ENCODE measurements at regions not wholly inside any gene's neighbourhood (a gene's known extent, or its start where the extent isn't known, plus 50 kb on each side); places are given as distances from the start of the nearest gene placed in this dataset.

GRCh38 chr1:222097588-222097987 lies 355.7 kb upstream of the DUSP10 start:
- Histone ChIP-seq H3K4me1 (ENCODE audit: control insufficient read depth, insufficient read depth, low read length) (no peaks in the 10 kb centered on the region), H3K4me3 (ENCODE audit: low read length) (no peak overlapping the region), H3K27ac (ENCODE audit: low read length) (no peak overlapping the region), H3K36me3 (ENCODE audit: control insufficient read depth, insufficient read depth, low read length) (no peaks in the 10 kb centered on the region), H3K9me3 (ENCODE audit: control insufficient read depth, low read depth, low read length) (no peaks in the 10 kb centered on the region), H3K27me3 (ENCODE audit: control insufficient read depth, insufficient read depth, low read length) (no peaks in the 10 kb centered on the region)
- 14% methylated on average over 1 of the region's 4 CpGs for WGBS (ENCODE audit: insufficient coverage, low lambda C conversion rate)
- no peak for DNase-seq

GRCh38 chr1:222096883-222097282 lies 355.0 kb upstream of the DUSP10 start:
- no peak for DNase-seq
- no peaks in the 10 kb centered on the region for H3K36me3 ChIP-seq (ENCODE audit: control insufficient read depth, insufficient read depth, low read length)
- H3K4me1 ChIP-seq (ENCODE audit: control insufficient read depth, insufficient read depth, low read length) = no peaks in the 10 kb centered on the region
- no peaks in the 10 kb centered on the region for H3K9me3 ChIP-seq (ENCODE audit: control insufficient read depth, low read depth, low read length)
- no CpG with 5 or more reads among the region's 4 CpGs for WGBS (ENCODE audit: insufficient coverage, low lambda C conversion rate)
- H3K4me3 ChIP-seq (ENCODE audit: low read length) = no peak overlapping the region
- H3K27me3 ChIP-seq (ENCODE audit: control insufficient read depth, insufficient read depth, low read length) = no peaks in the 10 kb centered on the region
- no peak overlapping the region for H3K27ac ChIP-seq (ENCODE audit: low read length)

GRCh38 chr1:222096476-222096772 lies 354.5 kb upstream of the DUSP10 start:
- no peaks in the 10 kb centered on the region for H3K36me3 ChIP-seq (ENCODE audit: control insufficient read depth, insufficient read depth, low read length)
- no peak for DNase-seq
- H3K4me3 ChIP-seq (ENCODE audit: low read length) = no peak overlapping the region
- H3K27ac ChIP-seq (ENCODE audit: low read length) = no peak overlapping the region
- H3K27me3 ChIP-seq (ENCODE audit: control insufficient read depth, insufficient read depth, low read length) = no peaks in the 10 kb centered on the region
- H3K4me1 ChIP-seq (ENCODE audit: control insufficient read depth, insufficient read depth, low read length) = no peaks in the 10 kb centered on the region
- 100% methylated on average over 1 of the region's 1 CpG for WGBS (ENCODE audit: insufficient coverage, low lambda C conversion rate)
- H3K9me3 ChIP-seq (ENCODE audit: control insufficient read depth, low read depth, low read length) = no peaks in the 10 kb centered on the region

GRCh38 chr1:222095606-222096475 lies 354.0 kb upstream of the DUSP10 start:
- 100% methylated on average over 1 of the region's 11 CpGs for WGBS (ENCODE audit: insufficient coverage, low lambda C conversion rate)
- Histone ChIP-seq H3K4me3 (ENCODE audit: low read length) (no peak overlapping the region), H3K27me3 (ENCODE audit: control insufficient read depth, insufficient read depth, low read length) (no peaks in the 10 kb centered on the region), H3K4me1 (ENCODE audit: control insufficient read depth, insufficient read depth, low read length) (no peaks in the 10 kb centered on the region), H3K27ac (ENCODE audit: low read length) (no peak overlapping the region), H3K9me3 (ENCODE audit: control insufficient read depth, low read depth, low read length) (no peaks in the 10 kb centered on the region), H3K36me3 (ENCODE audit: control insufficient read depth, insufficient read depth, low read length) (no peaks in the 10 kb centered on the region)
- no peak for DNase-seq

GRCh38 chr1:222093518-222093917 lies 351.6 kb upstream of the DUSP10 start:
- H3K27me3 ChIP-seq (ENCODE audit: control insufficient read depth, insufficient read depth, low read length) = no peaks in the 10 kb centered on the region
- 86% methylated on average over 1 of the region's 4 CpGs for WGBS (ENCODE audit: insufficient coverage, low lambda C conversion rate)
- no peaks in the 10 kb centered on the region for H3K36me3 ChIP-seq (ENCODE audit: control insufficient read depth, insufficient read depth, low read length)
- H3K27ac ChIP-seq (ENCODE audit: low read length) = no peak overlapping the region
- no peak overlapping the region for H3K4me3 ChIP-seq (ENCODE audit: low read length)
- no peak for DNase-seq
- H3K9me3 ChIP-seq (ENCODE audit: control insufficient read depth, low read depth, low read length) = no peaks in the 10 kb centered on the region
- H3K4me1 ChIP-seq (ENCODE audit: control insufficient read depth, insufficient read depth, low read length) = no peaks in the 10 kb centered on the region

- no peaks in the 10 kb centered on the region for H3K36me3 ChIP-seq (ENCODE audit: control insufficient read depth, insufficient read depth, low read length)
- no peak overlapping the region for H3K4me3 ChIP-seq (ENCODE audit: low read length)
- H3K27ac ChIP-seq (ENCODE audit: low read length) = no peak overlapping the region
Observed at GRCh38 chr1:222090103-222090502, 348.2 kb upstream of the DUSP10 start.

GRCh38 chr1:222087221-222087920 lies 345.5 kb upstream of the DUSP10 start:
- no peak for DNase-seq
- WGBS (ENCODE audit: insufficient coverage, low lambda C conversion rate) = no CpG with 5 or more reads among the region's 9 CpGs
- Histone ChIP-seq H3K4me1 (ENCODE audit: control insufficient read depth, insufficient read depth, low read length) (no peaks in the 10 kb centered on the region), H3K27ac (ENCODE audit: low read length) (no peak overlapping the region), H3K4me3 (ENCODE audit: low read length) (no peak overlapping the region), H3K36me3 (ENCODE audit: control insufficient read depth, insufficient read depth, low read length) (no peaks in the 10 kb centered on the region), H3K9me3 (ENCODE audit: control insufficient read depth, low read depth, low read length) (no peaks in the 10 kb centered on the region), H3K27me3 (ENCODE audit: control insufficient read depth, insufficient read depth, low read length) (no peaks in the 10 kb centered on the region)

More at GRCh38 chr1:222090103-222090502, 348.2 kb upstream of the DUSP10 start:
- DNase-seq = no peak
- Histone ChIP-seq H3K4me1 (ENCODE audit: control insufficient read depth, insufficient read depth, low read length) (no peaks in the 10 kb centered on the region), H3K27me3 (ENCODE audit: control insufficient read depth, insufficient read depth, low read length) (no peaks in the 10 kb centered on the region), H3K9me3 (ENCODE audit: control insufficient read depth, low read depth, low read length) (no peaks in the 10 kb centered on the region)
- WGBS (ENCODE audit: insufficient coverage, low lambda C conversion rate) = no CpG with 5 or more reads among the region's 4 CpGs

- Histone ChIP-seq H3K27ac (ENCODE audit: low read length) (no peak overlapping the region), H3K36me3 (ENCODE audit: control insufficient read depth, insufficient read depth, low read length) (no peaks in the 10 kb centered on the region), H3K4me3 (ENCODE audit: low read length) (no peak overlapping the region), H3K9me3 (ENCODE audit: control insufficient read depth, low read depth, low read length) (no peaks in the 10 kb centered on the region), H3K27me3 (ENCODE audit: control insufficient read depth, insufficient read depth, low read length) (no peaks in the 10 kb centered on the region), H3K4me1 (ENCODE audit: control insufficient read depth, insufficient read depth, low read length) (no peaks in the 10 kb centered on the region)
- 100% methylated on average over 1 of the region's 1 CpG for WGBS (ENCODE audit: insufficient coverage, low lambda C conversion rate)
- no peak for DNase-seq
Observed at GRCh38 chr1:222084996-222085395, 343.1 kb upstream of the DUSP10 start.

GRCh38 chr1:222084048-222084447 lies 342.2 kb upstream of the DUSP10 start:
- no peaks in the 10 kb centered on the region for H3K27me3 ChIP-seq (ENCODE audit: control insufficient read depth, insufficient read depth, low read length)
- H3K9me3 ChIP-seq (ENCODE audit: control insufficient read depth, low read depth, low read length) = no peaks in the 10 kb centered on the region
- H3K4me3 ChIP-seq (ENCODE audit: low read length) = no peak overlapping the region
- no peaks in the 10 kb centered on the region for H3K4me1 ChIP-seq (ENCODE audit: control insufficient read depth, insufficient read depth, low read length)
- no peaks in the 10 kb centered on the region for H3K36me3 ChIP-seq (ENCODE audit: control insufficient read depth, insufficient read depth, low read length)
- no peak for DNase-seq
- H3K27ac ChIP-seq (ENCODE audit: low read length) = no peak overlapping the region

GRCh38 chr1:222081859-222082258 lies 340.0 kb upstream of the DUSP10 start:
- no peaks in the 10 kb centered on the region for H3K4me1 ChIP-seq (ENCODE audit: control insufficient read depth, insufficient read depth, low read length)
- no peaks in the 10 kb centered on the region for H3K27me3 ChIP-seq (ENCODE audit: control insufficient read depth, insufficient read depth, low read length)
- no peaks in the 10 kb centered on the region for H3K9me3 ChIP-seq (ENCODE audit: control insufficient read depth, low read depth, low read length)
- no peaks in the 10 kb centered on the region for H3K36me3 ChIP-seq (ENCODE audit: control insufficient read depth, insufficient read depth, low read length)
- H3K27ac ChIP-seq (ENCODE audit: low read length) = no peak overlapping the region
- DNase-seq = no peak
- no peak overlapping the region for H3K4me3 ChIP-seq (ENCODE audit: low read length)
- WGBS (ENCODE audit: insufficient coverage, low lambda C conversion rate) = no CpG with 5 or more reads among the region's 3 CpGs

- no peak for DNase-seq
- 100% methylated on average over 1 of the region's 1 CpG for WGBS (ENCODE audit: insufficient coverage, low lambda C conversion rate)
- no peaks in the 10 kb centered on the region for H3K9me3 ChIP-seq (ENCODE audit: control insufficient read depth, low read depth, low read length)
- no peak overlapping the region for H3K27ac ChIP-seq (ENCODE audit: low read length)
- H3K4me1 ChIP-seq (ENCODE audit: control insufficient read depth, insufficient read depth, low read length) = no peaks in the 10 kb centered on the region
- no peaks in the 10 kb centered on the region for H3K36me3 ChIP-seq (ENCODE audit: control insufficient read depth, insufficient read depth, low read length)
- H3K27me3 ChIP-seq (ENCODE audit: control insufficient read depth, insufficient read depth, low read length) = no peaks in the 10 kb centered on the region
- H3K4me3 ChIP-seq (ENCODE audit: low read length) = no peak overlapping the region
Observed at GRCh38 chr1:222079566-222079965, 337.7 kb upstream of the DUSP10 start.
